NCI-H1417 (cell line): ENCODE measurements at regions not wholly inside any gene's neighbourhood (a gene's known extent, or its start where the extent isn't known, plus 50 kb on each side); places are given as distances from the start of the nearest gene placed in this dataset.
"Not testable (repeated sequence)": the region's sequence is repeated elsewhere in the genome, so short reads cannot be mapped to it uniquely, and the experiment has no call there.

Experiments used
- DNase-seq, 3 experiments: peaks; one replicate each; lab custom pipeline; 2025; lab: John Stamatoyannopoulos, UW

DNA sequence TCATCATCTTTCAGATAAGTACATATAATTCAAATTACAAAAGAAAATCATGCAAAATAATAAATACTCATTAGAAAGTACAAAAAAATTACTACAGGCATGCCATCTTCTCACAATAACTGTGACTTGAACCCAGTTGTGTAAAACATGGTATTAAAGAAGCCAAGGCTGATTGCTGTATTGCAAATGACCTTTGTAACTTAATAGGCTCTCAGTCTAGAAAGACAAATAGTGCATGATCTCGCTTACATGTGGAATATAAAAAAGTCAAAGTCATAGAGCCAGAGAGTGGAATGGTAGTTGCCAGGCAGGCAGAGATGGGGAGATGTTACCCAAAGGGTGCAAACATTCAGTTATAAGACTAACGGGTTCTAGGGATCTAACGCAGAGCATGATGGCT, 626.1 kb downstream of the COL12A1 start:
- no peak for DNase-seq

DNA sequence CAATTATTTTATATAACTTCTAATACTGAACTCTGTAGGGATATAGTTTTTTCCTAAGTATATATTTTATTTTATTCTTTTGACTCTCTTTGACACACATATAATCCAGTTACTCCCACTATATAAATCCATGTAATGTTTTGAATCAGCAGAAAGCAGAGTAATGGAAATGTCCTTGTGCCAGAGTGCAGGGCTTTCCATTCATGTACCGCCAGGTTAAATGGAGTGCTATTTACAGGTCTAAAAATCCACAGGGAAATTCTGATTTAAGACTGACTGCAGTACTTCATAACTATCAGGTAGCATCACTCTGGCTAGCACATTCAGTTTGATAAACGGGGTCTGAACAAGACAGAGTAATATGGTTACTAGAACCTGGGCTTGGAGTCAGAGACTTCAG, 626.8 kb downstream of the COL12A1 start:
- no peak for DNase-seq

DNA sequence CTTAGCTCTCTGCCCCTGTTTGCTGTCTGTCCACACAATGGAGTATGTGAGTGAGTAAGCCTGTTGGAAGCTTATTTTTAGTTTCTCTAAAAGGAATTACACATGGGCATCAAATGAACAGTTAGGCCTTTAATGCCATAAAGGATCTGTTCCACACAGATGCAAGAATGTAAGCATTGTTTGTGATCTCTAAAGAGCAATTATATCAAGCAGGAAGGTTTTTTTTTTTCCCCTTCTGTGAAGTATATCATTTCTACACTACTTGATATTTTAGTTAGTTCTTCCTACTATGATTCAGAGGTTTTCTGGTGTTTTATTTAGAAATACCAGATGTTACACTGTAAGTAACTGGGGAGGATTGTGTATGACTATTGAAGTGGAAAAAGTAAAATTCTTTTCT, 627.5 kb downstream of the COL12A1 start:
- no peak for DNase-seq

DNA sequence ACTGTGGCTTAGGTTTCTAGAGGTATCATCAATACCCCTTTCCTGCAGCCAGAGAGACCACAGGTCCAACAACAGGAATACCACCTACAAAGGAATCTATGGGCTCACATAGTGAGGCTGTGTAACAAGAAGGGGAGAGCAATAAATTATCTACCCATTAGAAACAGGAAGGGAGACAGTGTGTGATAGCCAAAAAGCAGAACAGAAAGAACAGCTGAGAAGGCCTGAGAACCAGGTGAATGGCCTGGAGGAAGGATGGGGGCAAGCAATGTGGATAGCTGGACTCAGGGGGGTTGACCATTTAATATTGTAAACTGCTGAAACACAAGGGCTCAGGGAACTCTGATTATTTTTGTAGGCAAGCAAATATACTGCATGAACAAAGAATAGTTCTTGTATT, 628.2 kb downstream of the COL12A1 start:
- no peak for DNase-seq

DNA sequence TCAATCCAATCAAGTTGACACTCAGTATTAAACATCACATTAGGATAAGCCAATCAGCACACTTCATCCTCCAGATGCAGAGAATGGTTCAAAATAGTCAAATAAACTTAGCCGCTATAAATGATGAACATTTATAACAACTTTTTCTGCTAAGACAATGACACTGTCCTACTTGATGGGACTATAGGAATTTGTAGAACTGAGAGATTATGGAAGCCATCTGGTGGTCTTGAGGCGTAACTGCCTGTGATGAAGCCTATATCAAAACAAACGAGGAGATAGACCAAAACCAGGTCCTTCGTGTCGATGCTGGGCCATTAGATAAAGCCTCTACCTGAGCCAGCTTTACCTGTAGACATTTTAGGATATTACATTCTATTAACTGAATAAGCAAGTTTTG, 631.1 kb downstream of the COL12A1 start:
- DNase-seq = peak in 1 of 3 experiments; percentile 25

DNA sequence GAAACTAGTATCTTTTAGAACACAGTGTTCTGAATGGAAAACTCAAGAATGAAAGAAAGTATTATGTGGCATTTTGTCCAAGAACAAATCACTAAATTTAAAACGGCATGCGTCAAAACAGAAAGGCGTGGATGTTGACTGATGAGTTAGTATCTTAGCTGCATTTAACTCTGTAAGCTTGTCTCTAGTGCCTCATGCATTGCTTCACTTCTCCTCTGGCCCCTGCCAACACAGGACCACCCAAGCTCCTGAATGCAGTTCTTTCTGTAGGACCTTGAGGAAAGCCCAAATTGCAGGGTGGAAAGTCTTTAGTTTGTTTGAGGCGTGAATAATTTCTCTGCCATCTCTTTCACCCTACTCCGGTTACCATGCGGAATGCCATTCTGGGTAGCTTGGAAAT, 632.2 kb downstream of the COL12A1 start:
- DNase-seq = no peak

DNA sequence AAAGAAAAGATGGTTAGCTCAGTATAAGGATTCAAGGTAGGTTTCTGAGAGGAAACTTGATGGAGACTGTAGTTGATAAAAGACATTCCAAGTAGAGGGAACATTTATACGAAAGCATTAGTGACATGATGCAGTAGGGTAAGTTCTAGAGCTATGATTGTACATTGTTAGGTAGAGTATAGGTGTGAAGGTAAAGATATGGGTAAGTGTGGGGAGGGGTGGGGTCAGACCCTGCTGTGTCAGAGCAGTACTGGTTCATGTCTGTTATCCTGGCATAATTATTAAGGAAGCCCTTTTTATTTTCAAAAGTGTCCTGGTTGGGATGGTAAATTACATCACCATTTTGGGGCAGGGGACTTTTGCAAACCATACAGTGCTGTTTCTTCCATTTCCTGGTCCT, 635.8 kb downstream of the COL12A1 start:
- DNase-seq = no peak

DNA sequence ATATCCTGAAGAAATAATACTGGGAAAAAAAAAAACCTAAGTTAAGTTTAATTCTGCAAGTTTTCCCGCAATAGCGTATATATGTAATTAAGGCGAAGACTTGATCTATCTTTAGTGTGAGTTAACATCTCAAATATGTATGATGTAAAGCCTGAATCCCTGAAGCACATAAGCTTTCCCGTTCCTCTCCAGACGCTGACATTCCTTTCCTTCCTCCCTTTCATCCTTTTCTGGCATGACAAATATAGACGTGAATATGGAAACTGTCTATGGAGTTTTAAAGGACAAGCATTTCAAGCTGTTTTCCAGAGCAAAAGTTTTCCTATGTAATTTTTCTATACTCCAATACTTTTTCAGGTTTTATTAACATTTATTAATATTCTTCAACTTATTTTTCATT, 637.0 kb downstream of the COL12A1 start:
- no peak for DNase-seq

DNA sequence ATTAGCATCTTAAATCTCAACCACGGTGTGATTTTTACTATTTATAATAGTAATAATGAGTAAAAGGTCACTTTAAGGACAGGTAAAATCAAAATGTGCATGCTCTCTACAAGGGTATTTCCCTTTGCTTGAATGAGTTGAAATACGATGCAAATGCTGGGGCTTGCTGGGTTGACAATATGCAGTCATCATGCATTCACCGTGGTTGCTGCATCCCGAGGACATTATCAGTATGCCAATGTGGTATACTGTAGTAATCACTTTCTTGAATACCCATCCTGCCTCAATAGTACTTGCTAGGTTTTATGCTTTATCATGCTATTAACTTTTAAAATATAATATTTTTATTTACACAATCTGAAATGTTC, 637.9 kb downstream of the COL12A1 start:
- not testable (repeated sequence) for DNase-seq

DNA sequence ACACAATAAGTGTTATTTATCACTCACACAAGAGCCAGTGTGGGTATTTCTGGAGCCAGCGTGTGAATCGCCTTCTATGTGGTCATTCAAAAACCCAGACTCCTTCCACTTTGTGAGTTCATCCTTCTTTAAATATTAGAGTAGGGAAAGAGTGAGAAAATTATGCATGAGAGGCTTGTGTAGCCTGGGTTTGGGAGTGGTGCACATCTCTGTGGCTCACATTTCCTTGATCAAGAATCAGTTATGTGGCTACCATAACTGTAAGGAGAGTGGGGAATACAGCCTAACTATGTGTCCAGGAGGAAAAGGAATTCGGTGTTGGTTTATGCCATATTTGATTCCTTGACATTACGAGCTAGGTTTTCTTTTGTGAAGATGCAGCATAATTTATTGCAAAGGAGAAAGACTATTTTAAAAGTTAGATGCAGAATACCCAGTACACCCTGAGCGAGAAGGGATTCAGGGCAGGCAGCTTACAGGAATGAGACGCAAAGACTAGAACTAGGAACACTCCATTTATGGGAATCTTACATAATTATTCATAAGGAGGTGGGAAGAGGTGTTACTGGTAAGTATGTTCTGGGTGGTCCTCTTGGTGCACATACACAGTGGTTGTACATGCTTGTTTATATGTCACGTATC, 638.5 kb downstream of the COL12A1 start:
- no peak for DNase-seq

DNA sequence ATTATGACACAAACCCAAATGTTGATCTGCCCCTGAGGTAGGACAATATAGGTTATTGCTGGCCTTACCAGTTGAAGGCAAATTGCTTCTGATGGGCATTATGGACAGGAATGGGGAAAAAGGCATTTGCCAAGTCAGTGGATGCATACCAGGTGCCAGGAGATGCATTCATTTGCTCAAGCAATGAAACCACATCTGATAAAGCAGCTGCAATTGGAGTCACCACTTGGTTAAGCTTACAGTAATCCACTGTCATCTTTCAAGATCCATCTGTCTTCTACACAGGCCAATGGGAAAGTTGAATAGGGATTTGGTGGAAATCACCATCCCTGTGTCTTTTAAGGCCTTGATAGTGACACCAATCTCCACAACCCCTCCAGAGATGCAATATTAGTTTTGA, 648.6 kb downstream of the COL12A1 start:
- DNase-seq = no peak

DNA sequence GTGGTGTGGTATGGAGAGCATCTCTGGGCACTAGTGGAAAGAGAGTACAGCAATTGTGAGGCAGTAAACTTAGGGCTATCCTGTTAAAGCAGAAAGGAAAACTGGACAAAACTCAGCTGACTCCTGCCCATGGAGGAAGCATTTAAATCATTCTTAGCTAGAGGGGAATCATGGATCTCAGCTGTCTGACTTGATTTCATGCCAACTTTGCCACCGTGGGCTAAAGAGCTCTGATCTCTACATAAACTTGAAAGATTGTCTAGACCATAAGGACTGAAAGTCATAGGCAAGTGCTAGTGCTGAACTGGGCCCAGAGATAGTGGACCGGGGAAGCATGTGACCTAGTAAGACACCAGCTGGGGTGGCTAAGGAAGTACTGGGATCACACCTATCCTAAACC, 651.8 kb downstream of the COL12A1 start:
- DNase-seq = no peak

DNA sequence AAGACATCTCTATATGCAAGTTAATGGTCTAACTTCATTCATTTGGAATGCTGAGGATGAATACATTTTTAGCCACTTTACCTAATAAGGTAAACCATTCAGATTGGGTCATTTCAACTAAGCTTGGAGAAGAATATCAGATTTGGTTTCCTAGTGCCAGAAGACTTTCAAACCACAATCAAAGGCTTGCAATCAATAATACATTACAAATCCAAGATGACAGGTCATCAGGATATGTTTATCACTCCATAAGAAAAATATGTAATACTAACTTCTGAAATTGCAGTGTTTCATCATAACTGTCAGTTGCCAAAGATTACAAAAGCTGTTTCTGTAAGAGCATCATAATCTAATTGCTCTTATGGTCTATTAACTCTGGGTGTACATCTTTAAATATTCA, 654.0 kb downstream of the COL12A1 start:
- no peak for DNase-seq

DNA sequence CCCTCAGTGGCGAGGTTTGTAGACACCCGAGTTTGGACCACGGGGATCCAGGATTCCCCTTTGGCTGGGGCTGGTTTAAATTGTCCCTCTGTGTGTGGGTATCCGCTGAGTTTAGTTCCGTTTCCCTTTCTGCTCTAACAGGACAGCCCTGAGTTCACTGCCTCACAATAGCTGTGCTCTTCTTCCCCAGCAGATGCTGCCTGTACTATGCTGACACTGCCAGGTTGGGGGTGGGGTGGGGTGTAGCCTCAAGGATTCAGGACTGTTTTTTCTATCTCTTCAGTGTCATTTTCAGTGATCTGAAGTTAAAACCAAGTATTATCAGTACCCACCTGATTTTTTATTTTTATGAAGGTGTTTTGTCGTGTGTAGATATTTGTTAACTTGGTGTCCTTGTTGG, 655.0 kb downstream of the COL12A1 start:
- no peak for DNase-seq

DNA sequence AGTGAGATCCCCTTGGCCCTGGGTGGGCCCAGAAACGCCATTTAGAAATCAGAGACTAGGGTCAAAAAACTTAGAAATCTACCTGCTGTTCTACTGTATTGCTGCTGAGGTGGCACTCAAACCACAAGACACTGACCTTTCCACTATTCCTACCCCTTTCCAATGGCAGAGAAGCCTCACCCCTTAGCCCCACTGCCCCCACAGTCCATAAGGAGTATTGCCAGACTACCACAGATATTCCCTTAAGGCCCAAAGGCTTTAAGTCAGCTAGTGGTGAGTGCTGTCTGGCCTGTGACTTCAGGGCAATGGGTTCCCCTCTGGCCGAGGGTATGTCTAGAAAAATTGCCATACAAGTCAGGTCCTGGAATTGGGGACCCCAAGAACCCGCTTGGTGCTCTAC, 656.1 kb downstream of the COL12A1 start:
- no peak for DNase-seq

DNA sequence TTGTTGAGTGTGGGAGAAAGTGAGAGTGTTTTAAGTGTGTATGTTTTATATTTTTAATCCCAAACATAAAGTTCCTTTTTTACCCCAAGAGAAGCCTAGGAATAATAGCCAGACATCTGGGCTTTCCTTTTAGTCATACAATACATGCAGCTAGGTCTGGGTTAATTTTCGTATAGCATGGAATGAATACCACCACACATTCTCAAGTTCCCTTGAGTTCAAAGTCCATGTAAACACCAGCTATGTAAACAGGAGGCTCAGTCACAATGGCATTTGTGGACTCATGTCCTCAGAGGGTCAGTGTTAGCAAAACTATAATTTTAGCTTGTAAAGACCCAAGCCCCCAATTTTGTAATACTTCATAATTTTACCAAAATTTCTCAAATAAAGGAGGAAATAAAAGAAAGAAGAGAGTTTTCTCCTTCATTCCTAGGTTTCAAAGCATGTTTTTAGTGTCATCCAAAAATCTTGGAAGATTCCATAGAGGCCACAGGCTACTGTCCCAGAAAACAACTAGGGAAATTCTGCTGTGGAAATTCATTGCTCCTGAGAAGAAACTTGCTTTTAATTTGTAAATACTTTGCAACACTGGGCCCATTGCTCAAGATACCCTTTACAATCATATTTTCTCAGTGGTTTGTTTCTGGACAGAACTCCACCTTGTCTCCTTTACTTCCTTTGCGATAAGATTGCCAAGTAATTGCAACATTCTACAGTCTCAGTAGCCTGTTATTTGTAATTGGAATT, 671.2 kb downstream of the COL12A1 start:
- DNase-seq = no peak

DNA sequence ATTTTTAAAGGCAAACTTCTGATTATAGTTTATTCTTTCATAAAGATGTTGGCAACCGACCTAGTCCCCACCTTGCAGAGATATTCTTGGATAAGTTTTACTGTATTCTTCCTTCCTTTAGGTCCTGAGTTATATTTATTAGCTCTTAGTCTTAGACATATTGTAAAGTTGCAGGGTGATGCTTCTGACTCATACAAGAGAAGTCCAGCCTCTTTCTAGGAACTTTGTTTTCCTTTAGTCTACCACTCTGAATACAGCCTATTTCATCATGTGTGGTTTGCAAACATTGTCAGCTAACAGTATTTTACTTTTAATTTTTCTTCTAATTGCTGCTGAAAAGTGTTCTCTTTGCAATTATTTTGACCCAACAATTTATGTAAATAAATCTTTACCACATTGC, 686.7 kb downstream of the COL12A1 start:
- no peak for DNase-seq

DNA sequence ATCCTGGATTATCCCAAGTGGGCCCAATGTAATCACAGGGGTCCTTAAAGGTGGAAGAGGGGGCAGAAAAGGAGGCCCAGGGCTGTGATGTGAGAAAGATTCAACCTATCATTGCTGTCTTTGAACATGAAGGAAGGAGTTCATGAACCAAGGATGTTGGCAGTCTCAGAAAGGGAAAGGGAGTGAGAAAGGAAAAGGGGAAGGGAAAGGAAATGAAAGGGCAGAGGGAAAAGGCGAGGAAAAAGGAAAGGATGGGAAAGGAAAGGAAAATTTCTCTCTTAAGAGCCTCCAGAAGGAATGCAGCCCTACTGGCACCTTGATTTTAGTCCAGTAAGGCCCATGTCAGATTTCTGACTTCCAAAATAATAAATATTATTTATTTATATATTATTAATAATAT, 687.8 kb downstream of the COL12A1 start:
- no peak for DNase-seq

DNA sequence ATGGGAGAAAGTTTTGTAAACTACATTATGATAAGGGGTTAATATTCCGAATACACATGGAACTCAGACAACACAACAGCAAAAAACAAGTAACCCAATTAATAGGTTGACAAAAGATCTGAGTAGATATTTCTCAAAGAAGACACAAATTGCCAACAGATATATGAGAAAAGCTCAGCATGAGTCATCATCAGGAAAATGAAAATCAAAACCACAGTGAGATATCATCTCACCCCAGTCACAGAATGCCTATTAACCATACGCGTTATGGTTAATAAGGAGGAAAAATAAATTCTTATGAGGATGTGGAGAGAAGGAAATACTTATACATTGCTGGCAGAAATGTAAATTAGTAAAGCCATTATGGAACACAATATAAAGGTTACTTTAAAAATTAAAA, 695.0 kb downstream of the COL12A1 start:
- no peak for DNase-seq

DNA sequence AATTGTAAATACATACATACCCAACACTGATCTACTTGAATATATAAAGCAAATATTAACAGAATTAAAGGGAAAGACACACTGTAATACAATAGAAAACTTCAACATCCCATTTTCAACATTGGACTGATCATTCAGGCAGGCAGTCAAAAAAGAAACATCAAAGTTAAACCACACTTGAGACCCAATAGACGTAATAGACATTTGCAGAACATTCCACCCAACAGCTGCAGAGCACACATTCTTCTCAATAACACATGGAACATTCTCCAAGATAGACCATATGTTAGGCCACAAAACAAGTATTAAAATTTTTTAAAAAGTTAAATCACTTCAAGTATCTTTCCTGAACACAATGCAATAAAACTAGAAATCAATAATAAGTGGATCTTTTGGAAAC, 698.2 kb downstream of the COL12A1 start:
- DNase-seq = no peak

DNA sequence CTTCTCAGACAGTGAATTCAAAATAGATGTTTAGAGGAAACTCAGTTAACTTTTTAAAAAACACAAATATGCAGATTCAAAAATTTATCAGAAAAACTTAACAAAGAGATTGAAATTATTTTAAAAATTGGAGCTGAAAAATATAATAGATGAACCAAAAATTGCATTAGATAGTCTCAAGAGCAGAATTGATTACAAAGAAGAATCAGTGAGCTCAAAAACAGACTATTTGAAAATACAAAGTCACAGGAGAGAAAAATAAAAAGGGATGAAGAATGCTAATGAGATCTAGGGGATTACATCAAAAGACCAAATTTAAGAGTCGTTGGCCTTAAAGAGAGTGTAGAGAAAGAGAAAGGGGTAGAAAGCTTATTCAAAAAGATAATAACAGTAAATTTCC, 700.5 kb downstream of the COL12A1 start:
- no peak for DNase-seq

DNA sequence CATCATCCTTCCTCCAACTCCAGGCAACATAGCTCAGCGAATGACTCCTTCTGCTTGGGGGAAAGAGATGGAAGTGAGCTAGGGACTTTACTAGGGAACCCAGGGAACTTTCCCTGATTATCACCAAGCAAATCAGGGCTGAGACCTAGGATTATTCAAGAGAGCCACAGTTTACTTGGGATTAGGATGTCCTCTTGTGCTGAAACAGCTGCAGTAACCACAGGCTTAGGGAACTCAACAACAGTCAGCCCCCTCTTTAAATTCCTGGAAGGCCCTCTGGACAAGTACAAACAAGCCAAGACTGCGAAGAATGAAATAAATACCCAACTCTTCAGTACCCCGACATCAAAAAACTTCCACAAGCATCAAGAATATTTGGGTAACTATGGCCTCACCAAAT, 700.9 kb downstream of the COL12A1 start:
- no peak for DNase-seq

DNA sequence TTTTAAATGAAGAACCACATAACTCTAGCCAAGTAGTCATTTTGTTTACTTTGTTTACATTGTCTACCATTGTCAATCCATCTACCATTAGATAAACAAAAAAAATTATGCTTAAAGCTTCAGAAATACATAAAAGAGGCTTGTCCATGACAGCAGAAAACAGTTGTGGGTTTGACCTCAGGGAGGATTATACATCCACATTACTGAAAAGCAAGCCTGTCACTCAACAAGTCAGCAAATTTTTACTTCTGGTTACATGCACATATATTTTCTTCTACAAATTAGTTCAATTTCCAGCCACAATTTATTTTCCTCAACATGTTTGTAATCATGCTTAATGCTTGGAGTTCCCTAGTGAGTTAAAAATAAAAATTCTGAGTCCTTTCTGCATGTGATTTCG, 713.3 kb downstream of the COL12A1 start:
- DNase-seq = no peak

DNA sequence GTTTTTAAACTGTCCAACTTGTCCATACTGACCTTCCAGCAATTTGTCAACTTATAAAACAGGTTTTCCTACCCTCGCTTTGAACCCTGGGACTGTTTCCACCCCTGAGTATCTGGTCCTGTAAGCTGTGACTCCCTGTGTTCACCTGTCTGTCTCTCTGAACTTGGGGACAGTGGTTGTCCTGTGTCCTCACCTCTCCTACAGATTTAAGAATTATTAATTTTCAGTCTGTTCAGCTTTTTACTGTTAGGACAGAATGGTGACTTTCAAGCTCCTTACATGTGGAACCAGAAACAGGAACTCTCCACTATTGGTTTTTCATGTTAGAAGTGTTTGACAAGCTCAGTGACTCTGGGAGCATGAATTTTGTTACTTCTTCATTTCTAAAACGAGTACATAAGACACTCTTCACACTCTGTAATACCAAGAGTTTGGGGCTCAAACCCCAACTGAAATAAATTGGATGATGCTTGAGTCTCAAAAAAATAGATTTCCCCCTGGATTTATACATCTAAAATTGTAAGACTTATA, 713.9 kb downstream of the COL12A1 start:
- DNase-seq = no peak
